ENCODE measurements at regions not wholly inside any gene's neighbourhood (a gene's known extent, or its start where the extent isn't known, plus 50 kb on each side); places are given as distances from the start of the nearest gene placed in this dataset.

- no peak for DNase-seq (ENCODE audit: low read depth)
Observed at GRCh38 chr6:137736048-137736818, 130.8 kb upstream of the TNFAIP3 start.

- DNase-seq (ENCODE audit: low read depth) = no peak
Observed at GRCh38 chr6:137736911-137737310, 130.1 kb upstream of the TNFAIP3 start.

- DNase-seq (ENCODE audit: low read depth) = peak; percentile 50
Observed at GRCh38 chr6:137737836-137738596, 129.0 kb upstream of the TNFAIP3 start.

GRCh38 chr6:137738931-137739504 is 128.0 kb upstream of the TNFAIP3 start:
- no peak for DNase-seq (ENCODE audit: low read depth)

- no peak for DNase-seq (ENCODE audit: low read depth)
Observed at GRCh38 chr6:137739544-137739943, 127.5 kb upstream of the TNFAIP3 start.

- DNase-seq (ENCODE audit: low read depth) = no peak
Observed at GRCh38 chr6:137740091-137740755, 126.8 kb upstream of the TNFAIP3 start.

GRCh38 chr6:137740967-137741761 is 125.9 kb upstream of the TNFAIP3 start:
- no peak for DNase-seq (ENCODE audit: low read depth)

- no peak for DNase-seq (ENCODE audit: low read depth)
Observed at GRCh38 chr6:137743493-137743892, 123.6 kb upstream of the TNFAIP3 start.

GRCh38 chr6:137744877-137745276 is 122.2 kb upstream of the TNFAIP3 start:
- DNase-seq (ENCODE audit: low read depth) = no peak

GRCh38 chr6:137745321-137745720 is 121.7 kb upstream of the TNFAIP3 start:
- no peak for DNase-seq (ENCODE audit: low read depth)

- no peak for DNase-seq (ENCODE audit: low read depth)
Observed at GRCh38 chr6:137746264-137746663, 120.8 kb upstream of the TNFAIP3 start.

GRCh38 chr6:137749696-137750211 is 117.3 kb upstream of the TNFAIP3 start:
- DNase-seq (ENCODE audit: low read depth) = no peak

GRCh38 chr6:137750297-137750696 is 116.8 kb upstream of the TNFAIP3 start:
- DNase-seq (ENCODE audit: low read depth) = no peak

GRCh38 chr6:137751768-137752560 is 115.1 kb upstream of the TNFAIP3 start:
- no peak for DNase-seq (ENCODE audit: low read depth)

GRCh38 chr6:137754366-137754765 is 112.7 kb upstream of the TNFAIP3 start:
- DNase-seq (ENCODE audit: low read depth) = no peak

- DNase-seq (ENCODE audit: low read depth) = no peak
Observed at GRCh38 chr6:137754866-137755265, 112.2 kb upstream of the TNFAIP3 start.

GRCh38 chr6:137755284-137755683 is 111.8 kb upstream of the TNFAIP3 start:
- no peak for DNase-seq (ENCODE audit: low read depth)

GRCh38 chr6:137756788-137757187 is 110.3 kb upstream of the TNFAIP3 start:
- no peak for DNase-seq (ENCODE audit: low read depth)

GRCh38 chr6:137758661-137759060 is 108.4 kb upstream of the TNFAIP3 start:
- DNase-seq (ENCODE audit: low read depth) = no peak

- DNase-seq (ENCODE audit: low read depth) = no peak
Observed at GRCh38 chr6:137759624-137760023, 107.4 kb upstream of the TNFAIP3 start.

- no peak for DNase-seq (ENCODE audit: low read depth)
Observed at GRCh38 chr6:137761072-137761471, 106.0 kb upstream of the TNFAIP3 start.

Measured in stromal cell of bone marrow (primary cell).